NB4 (cell line): ENCODE measurements at regions not wholly inside any gene's neighbourhood (a gene's known extent, or its start where the extent isn't known, plus 50 kb on each side); places are given as distances from the start of the nearest gene placed in this dataset.
"Not testable (repeated sequence)": the region's sequence is repeated elsewhere in the genome, so short reads cannot be mapped to it uniquely, and the experiment has no call there.

ENCODE experiments used
- DNase-seq: peaks from one replicate; pipeline ENCODE4 v3.0.0; 2010; ENCODE audit warnings: low read depth
- H3K4me3 ChIP-seq: one replicate; pipeline ENCODE4 v1.5.1; 2011; ENCODE audit warnings: mild to moderate bottlenecking, low read depth, low read length, moderate library complexity
- CTCF ChIP-seq: IDR thresholded peaks from one replicate; pipeline ENCODE4 v1.5.1; 2012; ENCODE audit warnings: low read depth, low read length
- MAX ChIP-seq: IDR thresholded peaks from 2 replicates; pipeline ENCODE4 v1.6.1; 2011; ENCODE audit warnings: low read depth, low read length
- MYC ChIP-seq: IDR thresholded peaks from 2 replicates; pipeline ENCODE4 v1.6.1; 2011; ENCODE audit warnings: low read depth, low read length
- POLR2A ChIP-seq: IDR thresholded peaks from 2 replicates; pipeline ENCODE4 v1.6.1; 2011; ENCODE audit warnings: mild to moderate bottlenecking; ENCODE audit not compliant: insufficient read length; ENCODE audit errors: extremely low read depth

GRCh38 chr4:155578726-155579370 is 87.8 kb upstream of the GUCY1A1 start:
- no peak for DNase-seq
- TF ChIP-seq POLR2A (no peak), MAX (no peak), CTCF (no peak), MYC (no peak)

GRCh38 chr4:155578219-155578618 is 88.4 kb upstream of the GUCY1A1 start:
- TF ChIP-seq POLR2A (no peak), MAX (no peak), MYC (no peak), CTCF (no peak)
- no peak for DNase-seq
- H3K4me3 ChIP-seq, result no peak overlapping the region

More at GRCh38 chr4:155578726-155579370, 87.8 kb upstream of the GUCY1A1 start:
- no peak overlapping the region for H3K4me3 ChIP-seq

- not testable (repeated sequence) for DNase-seq, H3K4me3 ChIP-seq
Observed at GRCh38 chr4:155574329-155574728, 92.3 kb upstream of the GUCY1A1 start.

GRCh38 chr4:155573126-155573525 is 93.5 kb upstream of the GUCY1A1 start:
- TF ChIP-seq MYC, result no peak
- no peak for TF ChIP-seq MAX
- TF ChIP-seq CTCF, result no peak
- TF ChIP-seq POLR2A, result no peak
- H3K4me3 ChIP-seq, result no peak overlapping the region
- no peak for DNase-seq

GRCh38 chr4:155572106-155572703 is 94.4 kb upstream of the GUCY1A1 start:
- no peak for DNase-seq
- TF ChIP-seq POLR2A, result no peak
- no peak for TF ChIP-seq MYC
- no peak overlapping the region for H3K4me3 ChIP-seq

GRCh38 chr4:155571184-155571944 is 95.3 kb upstream of the GUCY1A1 start:
- no peak overlapping the region for H3K4me3 ChIP-seq
- no peak for DNase-seq

More at GRCh38 chr4:155571184-155571944, 95.3 kb upstream of the GUCY1A1 start:
- TF ChIP-seq POLR2A (no peak), MAX (no peak), MYC (no peak), CTCF (no peak)
